Skeletal muscle satellite cell (primary cell): ENCODE measurements at regions not wholly inside any gene's neighbourhood (a gene's known extent, or its start where the extent isn't known, plus 50 kb on each side); places are given as distances from the start of the nearest gene placed in this dataset.

Source experiments
- H3K27me3 ChIP-seq: 2 replicates; pipeline ENCODE4 v1.7.0; 2013; ENCODE audit warnings: low read length; ENCODE audit not compliant: control insufficient read depth, insufficient read depth
- H3K36me3 ChIP-seq: 2 replicates; pipeline ENCODE4 v1.7.0; 2013; ENCODE audit warnings: mild to moderate bottlenecking, control low read depth, low read length; ENCODE audit not compliant: insufficient read depth
- H3K4me1 ChIP-seq: 2 replicates; pipeline ENCODE4 v1.7.0; 2013; ENCODE audit warnings: low read length; ENCODE audit not compliant: control insufficient read depth, insufficient read depth
- H3K4me2 ChIP-seq: 2 replicates; pipeline ENCODE4 v1.7.0; 2013; ENCODE audit warnings: mild to moderate bottlenecking, low read length
- H3K4me3 ChIP-seq: 2 replicates; pipeline ENCODE4 v1.7.0; 2013; ENCODE audit warnings: low read length
- H3K9ac ChIP-seq: 2 replicates; pipeline ENCODE4 v1.7.0; 2013; ENCODE audit warnings: mild to moderate bottlenecking, low read depth, low read length, moderate library complexity
- H3K9me3 ChIP-seq: replicated peaks from 2 replicates; pipeline ENCODE4 v1.7.0; 2013; ENCODE audit warnings: mild to moderate bottlenecking, control low read depth, low read length

- Histone ChIP-seq H3K4me3 (no peak overlapping the region), H3K4me1 (no peaks in the 10 kb centered on the region), H3K36me3 (no peaks in the 10 kb centered on the region), H3K4me2 (no peak overlapping the region), H3K27me3 (no peaks in the 10 kb centered on the region), H3K9ac (no peak overlapping the region), H3K9me3 (peaks cover 16% of the 10 kb centered on the region)
Observed at GRCh38 chr22:48135592-48135991, 1373.1 kb downstream of the TBC1D22A start.

GRCh38 chr22:48125416-48125815, 1363.0 kb downstream of the TBC1D22A start:
- H3K9me3 ChIP-seq, result peaks cover 11% of the 10 kb centered on the region
- H3K4me3 ChIP-seq, result no peak overlapping the region
- no peaks in the 10 kb centered on the region for H3K27me3 ChIP-seq
- no peaks in the 10 kb centered on the region for H3K36me3 ChIP-seq
- no peak overlapping the region for H3K9ac ChIP-seq
- H3K4me1 ChIP-seq, result no peaks in the 10 kb centered on the region
- H3K4me2 ChIP-seq, result no peak overlapping the region

- no peaks in the 10 kb centered on the region for H3K36me3 ChIP-seq
- no peaks in the 10 kb centered on the region for H3K4me1 ChIP-seq
- H3K9ac ChIP-seq, result no peak overlapping the region
- no peak overlapping the region for H3K4me3 ChIP-seq
- no peak overlapping the region for H3K4me2 ChIP-seq
- H3K9me3 ChIP-seq, result peaks cover 12% of the 10 kb centered on the region
- H3K27me3 ChIP-seq, result no peaks in the 10 kb centered on the region
Observed at GRCh38 chr22:48121984-48122383, 1359.5 kb downstream of the TBC1D22A start.

GRCh38 chr22:48118654-48119053, 1356.2 kb downstream of the TBC1D22A start:
- peaks cover 14% of the 10 kb centered on the region for H3K9me3 ChIP-seq
- H3K4me3 ChIP-seq, result no peak overlapping the region
- no peak overlapping the region for H3K9ac ChIP-seq
- no peaks in the 10 kb centered on the region for H3K27me3 ChIP-seq
- no peaks in the 10 kb centered on the region for H3K4me1 ChIP-seq
- H3K36me3 ChIP-seq, result no peaks in the 10 kb centered on the region
- H3K4me2 ChIP-seq, result no peak overlapping the region

- Histone ChIP-seq H3K9me3 (peaks cover 16% of the 10 kb centered on the region), H3K4me1 (no peaks in the 10 kb centered on the region), H3K9ac (no peak overlapping the region), H3K4me2 (no peak overlapping the region), H3K4me3 (no peak overlapping the region), H3K36me3 (no peaks in the 10 kb centered on the region), H3K27me3 (no peaks in the 10 kb centered on the region)
Observed at GRCh38 chr22:48116871-48117270, 1354.4 kb downstream of the TBC1D22A start.

GRCh38 chr22:48112687-48113521, 1350.5 kb downstream of the TBC1D22A start:
- Histone ChIP-seq H3K4me3 (no peak overlapping the region), H3K4me1 (no peaks in the 10 kb centered on the region), H3K27me3 (no peaks in the 10 kb centered on the region), H3K9ac (no peak overlapping the region), H3K36me3 (no peaks in the 10 kb centered on the region), H3K9me3 (peaks cover 11% of the 10 kb centered on the region), H3K4me2 (no peak overlapping the region)

GRCh38 chr22:48106715-48107259, 1344.3 kb downstream of the TBC1D22A start:
- Histone ChIP-seq H3K4me2 (no peak overlapping the region), H3K4me1 (no peaks in the 10 kb centered on the region), H3K36me3 (no peaks in the 10 kb centered on the region), H3K4me3 (no peak overlapping the region), H3K27me3 (no peaks in the 10 kb centered on the region), H3K9me3 (peaks cover 22% of the 10 kb centered on the region), H3K9ac (no peak overlapping the region)

GRCh38 chr22:48106215-48106614, 1343.8 kb downstream of the TBC1D22A start:
- Histone ChIP-seq H3K9me3 (peaks cover 28% of the 10 kb centered on the region), H3K9ac (no peak overlapping the region), H3K27me3 (no peaks in the 10 kb centered on the region), H3K4me2 (no peak overlapping the region), H3K4me1 (no peaks in the 10 kb centered on the region), H3K4me3 (no peak overlapping the region), H3K36me3 (no peaks in the 10 kb centered on the region)

- H3K4me3 ChIP-seq, result no peak overlapping the region
Observed at GRCh38 chr22:48105259-48105658, 1342.8 kb downstream of the TBC1D22A start.

GRCh38 chr22:48104766-48105165, 1342.3 kb downstream of the TBC1D22A start:
- Histone ChIP-seq H3K36me3 (no peaks in the 10 kb centered on the region), H3K9ac (no peak overlapping the region), H3K9me3 (peaks cover 31% of the 10 kb centered on the region), H3K27me3 (no peaks in the 10 kb centered on the region), H3K4me3 (no peak overlapping the region), H3K4me1 (no peaks in the 10 kb centered on the region), H3K4me2 (no peak overlapping the region)

More at GRCh38 chr22:48105259-48105658, 1342.8 kb downstream of the TBC1D22A start:
- no peaks in the 10 kb centered on the region for H3K27me3 ChIP-seq
- H3K4me1 ChIP-seq, result no peaks in the 10 kb centered on the region
- peaks cover 31% of the 10 kb centered on the region for H3K9me3 ChIP-seq
- H3K9ac ChIP-seq, result no peak overlapping the region
- H3K4me2 ChIP-seq, result no peak overlapping the region
- H3K36me3 ChIP-seq, result no peaks in the 10 kb centered on the region

GRCh38 chr22:48104102-48104738, 1341.8 kb downstream of the TBC1D22A start:
- H3K36me3 ChIP-seq, result no peaks in the 10 kb centered on the region
- no peaks in the 10 kb centered on the region for H3K4me1 ChIP-seq
- H3K27me3 ChIP-seq, result no peaks in the 10 kb centered on the region
- H3K9me3 ChIP-seq, result peaks cover 31% of the 10 kb centered on the region
- H3K4me3 ChIP-seq, result no peak overlapping the region
- H3K9ac ChIP-seq, result no peak overlapping the region
- H3K4me2 ChIP-seq, result no peak overlapping the region
